SK-N-SH (cell line): ENCODE measurements at regions not wholly inside any gene's neighbourhood (a gene's known extent, or its start where the extent isn't known, plus 50 kb on each side); places are given as distances from the start of the nearest gene placed in this dataset.

ENCODE experiments used
- CTCF ChIP-seq: fragments of 200-600 bp; sonication (generic); IDR thresholded peaks from 2 replicates; pipeline ENCODE4 v1.6.1; 2017; ENCODE audit warnings: antibody characterized with exemption, mild to moderate bottlenecking, moderate library complexity
- EP300 ChIP-seq, 2 experiments: IDR thresholded peaks; 2 replicates each; pipeline versions ENCODE4 v1.4.0 to v1.6.1; 2012; ENCODE audit warnings: borderline replicate concordance in 1 of 2, low read depth in 1 of 2, low read length in 1 of 2
- FOSL2 ChIP-seq: IDR thresholded peaks from 2 replicates; pipeline ENCODE4 v1.4.0; 2012; ENCODE audit warnings: low read depth, mild to moderate bottlenecking, moderate library complexity, borderline replicate concordance
- NRF1 ChIP-seq: IDR thresholded peaks from 2 replicates; pipeline ENCODE4 v1.6.1; 2012; ENCODE audit warnings: low read depth, mild to moderate bottlenecking, low read length
- POLR2AphosphoS5 ChIP-seq: IDR thresholded peaks from 2 replicates; pipeline ENCODE4 v1.6.1; 2012; ENCODE audit warnings: low read depth, low read length

GRCh38 chr6:139446768-139447655 lies 72.6 kb upstream of the CITED2 start:
- TF ChIP-seq NRF1 (no peak), POLR2AphosphoS5 (no peak), CTCF (no peak), EP300 (IDR thresholded peaks at IDR 0.05; ENCODE audit: borderline replicate concordance in 1 of 2, low read depth in 1 of 2, low read length in 1 of 2) (no peak), FOSL2 (no peak)
